ENCODE measurements at regions not wholly inside any gene's neighbourhood (a gene's known extent, or its start where the extent isn't known, plus 50 kb on each side); places are given as distances from the start of the nearest gene placed in this dataset.

DNA sequence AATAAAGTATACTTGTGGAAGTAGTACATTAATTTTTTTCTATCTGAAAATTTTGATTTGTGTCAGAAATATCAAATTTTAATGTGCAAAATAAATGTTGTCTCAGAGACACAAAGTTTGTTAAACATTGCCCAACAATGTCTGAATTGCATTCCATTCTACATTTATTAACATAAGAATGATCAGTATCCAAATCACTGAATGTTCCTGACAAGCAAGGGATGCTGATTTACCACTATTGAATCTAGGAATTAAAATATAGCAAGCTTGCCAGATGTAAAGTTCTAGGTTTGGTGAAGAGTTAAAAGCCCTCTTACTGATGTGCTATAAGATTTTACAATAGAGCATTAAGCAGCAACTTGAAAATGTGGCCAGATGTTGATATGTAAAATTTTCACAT lies 489.2 kb upstream of the CTSO start:
- TF ChIP-seq, protein P1, sequence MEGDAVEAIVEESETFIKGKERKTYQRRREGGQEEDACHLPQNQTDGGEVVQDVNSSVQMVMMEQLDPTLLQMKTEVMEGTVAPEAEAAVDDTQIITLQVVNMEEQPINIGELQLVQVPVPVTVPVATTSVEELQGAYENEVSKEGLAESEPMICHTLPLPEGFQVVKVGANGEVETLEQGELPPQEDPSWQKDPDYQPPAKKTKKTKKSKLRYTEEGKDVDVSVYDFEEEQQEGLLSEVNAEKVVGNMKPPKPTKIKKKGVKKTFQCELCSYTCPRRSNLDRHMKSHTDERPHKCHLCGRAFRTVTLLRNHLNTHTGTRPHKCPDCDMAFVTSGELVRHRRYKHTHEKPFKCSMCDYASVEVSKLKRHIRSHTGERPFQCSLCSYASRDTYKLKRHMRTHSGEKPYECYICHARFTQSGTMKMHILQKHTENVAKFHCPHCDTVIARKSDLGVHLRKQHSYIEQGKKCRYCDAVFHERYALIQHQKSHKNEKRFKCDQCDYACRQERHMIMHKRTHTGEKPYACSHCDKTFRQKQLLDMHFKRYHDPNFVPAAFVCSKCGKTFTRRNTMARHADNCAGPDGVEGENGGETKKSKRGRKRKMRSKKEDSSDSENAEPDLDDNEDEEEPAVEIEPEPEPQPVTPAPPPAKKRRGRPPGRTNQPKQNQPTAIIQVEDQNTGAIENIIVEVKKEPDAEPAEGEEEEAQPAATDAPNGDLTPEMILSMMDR (IDR thresholded peaks at IDR 0.05; ENCODE audit: insufficient read depth, low read length, poor library complexity, severe bottlenecking), result no peak
- no peak for TF ChIP-seq EZH2phosphoT487 (conservative IDR thresholded peaks at IDR 0.05; ENCODE audit: low read length)
